Head of caudate nucleus (tissue), 42 donors: ENCODE measurements at regions not wholly inside any gene's neighbourhood (a gene's known extent, or its start where the extent isn't known, plus 50 kb on each side); places are given as distances from the start of the nearest gene placed in this dataset.
"Not testable (repeated sequence)": the region's sequence is repeated elsewhere in the genome, so short reads cannot be mapped to it uniquely, and the experiment has no call there.

ENCODE experiments used
- DNase-seq, 42 donors: peaks; one replicate each; pipeline versions ENCODE4 v3.0.0 to v3.0.0-alpha.2; 2020 to 2021; ENCODE audit warnings: mixed read lengths in 7 of 42
- intact Hi-C: fragments of 100-400 bp; cut with DNase I; formaldehyde crosslinking; loops from one replicate; pipeline ENCODE4 v1.15.0; 2022

DNA sequence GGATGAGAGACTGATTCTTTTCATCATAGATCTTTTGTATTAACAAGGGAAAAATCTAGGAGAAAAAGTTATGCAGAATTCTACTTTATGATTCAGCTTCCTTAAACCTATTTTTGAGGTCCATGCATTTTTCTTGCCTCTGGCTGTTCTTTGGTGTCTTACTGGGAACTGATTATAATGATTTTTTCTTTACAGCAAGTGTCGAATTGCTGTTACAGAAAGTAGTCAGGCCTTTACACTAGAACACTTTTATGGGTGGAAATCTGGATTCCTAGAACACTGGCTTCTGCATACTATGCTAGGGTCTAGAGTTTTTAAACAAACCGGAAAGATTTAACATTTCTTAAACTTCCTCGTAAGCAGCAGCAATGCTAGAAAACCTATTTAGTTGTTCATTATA lies 302.6 kb downstream of the NUP35 start:
- DNase-seq: no peak
- intact Hi-C loops: no loop called here

DNA sequence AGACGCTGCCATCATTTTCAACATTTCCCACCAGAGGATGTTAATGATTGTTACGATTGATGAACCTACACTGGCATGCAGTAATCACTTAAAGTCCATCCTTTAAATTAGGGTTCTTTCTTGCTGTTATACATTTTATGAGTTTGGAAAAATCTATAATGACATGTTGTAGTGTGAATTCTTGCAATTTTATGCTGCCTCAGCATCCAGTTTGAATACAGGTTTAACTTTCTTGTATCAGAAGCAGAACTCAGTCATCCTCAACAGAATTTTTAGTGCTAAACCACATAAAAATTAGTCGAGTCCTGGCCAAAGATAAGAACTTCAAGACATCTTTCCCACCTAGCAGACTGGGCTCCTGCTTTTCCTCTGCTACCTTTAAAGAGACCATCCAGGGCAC lies 303.3 kb downstream of the NUP35 start:
- DNase-seq: no peak
- intact Hi-C loops: no loop called here

DNA sequence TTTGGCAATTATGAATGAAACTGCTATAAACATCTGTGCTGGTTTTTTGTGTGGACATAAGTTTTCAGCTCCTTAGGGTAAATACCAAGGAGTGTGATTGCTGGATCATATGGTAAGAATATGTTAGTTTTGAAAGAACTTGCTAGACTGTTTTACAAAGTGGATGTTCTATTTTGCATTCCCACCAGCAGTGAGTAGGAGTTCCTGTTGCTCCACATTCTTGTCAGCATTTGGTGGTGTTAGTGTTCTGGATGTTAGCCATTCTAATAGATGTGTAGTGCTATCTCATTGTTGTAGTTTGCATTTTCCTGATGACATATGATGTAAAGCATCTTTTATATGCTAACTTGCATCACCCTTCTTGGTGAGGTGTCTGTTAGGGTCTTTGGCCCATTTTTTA lies 304.6 kb downstream of the NUP35 start:
- intact Hi-C loops: no loop called here
- DNase-seq: no peak

DNA sequence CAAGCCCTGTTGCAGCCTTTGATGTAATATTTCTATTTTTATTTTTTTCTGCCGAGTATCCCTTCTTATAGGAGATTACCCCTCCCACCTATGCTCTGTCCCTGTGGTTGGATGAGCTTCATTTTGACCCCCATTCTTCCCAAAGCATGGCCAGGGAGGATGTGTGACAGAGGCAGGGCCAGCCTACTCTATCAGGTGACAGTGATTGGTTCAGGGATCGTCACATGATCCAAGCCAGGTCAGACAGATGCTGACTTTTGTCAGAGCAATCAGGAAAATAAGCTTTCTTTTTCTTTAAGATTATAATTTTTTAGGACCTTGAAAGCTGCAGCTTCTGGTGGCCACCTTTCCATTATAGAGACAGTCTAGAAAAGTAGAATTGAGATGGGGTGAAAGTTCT lies 314.3 kb downstream of the NUP35 start:
- no peak for DNase-seq
- intact Hi-C loops: no loop called here

DNA sequence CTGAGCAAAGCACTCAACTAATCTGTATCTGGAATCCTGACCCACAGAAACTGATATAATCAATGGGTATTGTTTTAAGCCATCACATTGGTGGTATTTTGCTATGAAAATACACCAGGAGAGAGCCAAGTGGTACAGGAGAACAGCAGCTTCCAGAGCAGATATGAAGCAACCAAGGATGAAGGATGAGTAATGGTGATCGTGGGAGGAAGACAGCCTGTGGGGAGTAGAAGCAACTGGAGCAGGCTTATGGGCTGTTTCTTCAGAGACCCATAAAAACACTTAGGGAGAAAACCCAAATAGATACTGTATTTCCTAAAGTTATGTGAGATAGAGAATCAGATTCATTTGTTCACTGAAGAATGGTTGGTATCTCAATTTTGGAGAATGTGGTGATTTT lies 330.8 kb downstream of the NUP35 start:
- DNase-seq: no peak

DNA sequence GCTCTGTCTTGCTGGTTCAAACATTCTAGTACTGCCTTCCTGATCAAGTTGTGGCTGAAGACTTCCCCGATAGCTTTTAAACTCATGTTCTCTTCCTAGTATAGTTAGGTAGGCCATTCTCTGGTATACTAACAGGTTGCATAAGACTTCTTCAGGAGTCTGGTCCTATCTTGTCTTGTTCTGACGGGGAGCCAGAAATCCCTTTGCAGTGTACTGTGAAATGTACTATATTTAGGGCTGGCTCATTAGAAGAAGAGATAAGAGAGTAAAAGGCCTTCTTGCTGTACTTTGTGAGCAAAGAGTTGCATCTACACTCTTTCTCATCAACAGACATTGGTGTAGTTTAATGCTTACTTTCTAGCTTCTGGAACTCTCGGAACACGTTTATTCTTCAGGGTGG lies 331.9 kb downstream of the NUP35 start:
- no peak for DNase-seq

More for the DNA sequence above, 330.8 kb downstream of the NUP35 start:
- intact Hi-C loops: no loop called here

DNA sequence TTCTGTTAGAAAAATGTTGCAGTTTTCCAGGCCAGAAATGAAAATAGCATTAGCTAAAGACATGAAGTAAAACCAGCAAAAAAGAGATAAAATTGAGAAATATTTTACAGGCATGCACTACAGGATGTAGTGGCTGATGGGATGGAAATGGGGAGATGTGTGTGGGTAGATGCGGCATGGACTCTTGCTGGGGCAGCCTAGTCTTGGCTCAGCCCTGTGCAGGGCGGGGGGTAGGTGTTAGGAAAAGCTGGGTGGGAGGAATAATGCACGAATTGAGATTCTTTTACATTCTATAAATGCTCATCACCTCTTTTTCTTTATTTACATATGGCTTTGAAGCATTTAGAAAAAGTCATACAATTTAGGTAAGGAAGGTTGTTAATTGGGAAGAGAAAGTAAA lies 334.2 kb downstream of the NUP35 start:
- intact Hi-C loops: no loop called here
- DNase-seq: no peak

More for the DNA sequence above, 331.9 kb downstream of the NUP35 start:
- intact Hi-C loops: no loop called here

DNA sequence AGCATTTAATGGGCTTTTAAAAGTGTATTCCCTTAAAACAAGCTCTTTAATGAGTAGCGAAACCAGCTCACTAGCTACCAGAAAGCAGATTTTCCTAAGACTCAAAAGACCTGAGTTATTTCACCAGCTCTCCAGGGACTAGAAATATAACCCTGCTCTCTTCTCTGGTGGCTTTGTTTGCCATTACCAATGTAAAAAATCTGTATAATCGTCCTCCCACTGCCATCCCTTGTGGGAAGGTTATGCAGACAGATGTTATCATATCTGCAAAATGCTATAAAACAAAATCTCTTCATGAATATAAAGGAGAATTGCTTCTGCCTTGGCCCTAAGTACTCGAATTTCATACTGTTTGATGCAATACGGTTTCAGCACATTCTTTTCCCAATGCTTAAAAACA lies 335.2 kb downstream of the NUP35 start:
- intact Hi-C loops: no loop called here

DNA sequence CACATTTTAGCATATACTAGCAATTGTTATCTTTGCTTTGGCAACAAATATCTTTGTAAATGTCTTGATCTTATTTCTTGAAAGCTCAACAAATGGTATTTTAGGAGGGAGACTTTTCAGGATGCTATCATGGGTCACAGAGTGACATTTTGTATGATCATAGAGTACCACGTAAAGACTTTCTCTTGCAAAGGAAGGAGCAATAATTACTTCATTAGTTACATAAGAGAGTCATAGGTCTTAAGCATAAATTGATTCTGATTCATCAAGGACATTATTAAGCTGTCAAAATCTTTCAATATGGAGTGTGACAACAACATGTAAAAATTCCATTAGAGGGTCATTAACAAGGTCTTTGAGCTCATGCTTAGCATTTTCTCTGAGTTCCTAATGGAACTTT lies 339.6 kb downstream of the NUP35 start:
- no peak for DNase-seq
- intact Hi-C loops: no loop called here

More for the DNA sequence above, 335.2 kb downstream of the NUP35 start:
- DNase-seq: no peak

DNA sequence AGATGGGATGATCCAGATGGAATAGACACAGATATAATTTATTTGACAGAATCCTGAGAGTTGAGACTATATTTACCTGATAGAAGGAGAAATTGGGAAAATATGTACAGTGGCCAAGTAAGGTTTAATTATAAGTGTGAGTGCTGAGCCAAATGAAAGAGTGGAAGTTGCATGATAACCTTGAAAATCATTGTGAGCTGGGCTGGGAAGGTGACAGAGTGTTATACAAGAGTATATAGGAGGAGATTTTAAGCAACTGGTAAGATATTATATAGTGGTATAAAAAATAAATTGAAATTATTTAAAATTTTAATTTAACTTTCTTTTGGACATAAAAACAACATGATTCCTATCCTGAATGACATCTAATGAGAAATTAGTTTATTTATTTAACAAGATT lies 340.8 kb downstream of the NUP35 start:
- DNase-seq: no peak
- intact Hi-C loops: no loop called here

DNA sequence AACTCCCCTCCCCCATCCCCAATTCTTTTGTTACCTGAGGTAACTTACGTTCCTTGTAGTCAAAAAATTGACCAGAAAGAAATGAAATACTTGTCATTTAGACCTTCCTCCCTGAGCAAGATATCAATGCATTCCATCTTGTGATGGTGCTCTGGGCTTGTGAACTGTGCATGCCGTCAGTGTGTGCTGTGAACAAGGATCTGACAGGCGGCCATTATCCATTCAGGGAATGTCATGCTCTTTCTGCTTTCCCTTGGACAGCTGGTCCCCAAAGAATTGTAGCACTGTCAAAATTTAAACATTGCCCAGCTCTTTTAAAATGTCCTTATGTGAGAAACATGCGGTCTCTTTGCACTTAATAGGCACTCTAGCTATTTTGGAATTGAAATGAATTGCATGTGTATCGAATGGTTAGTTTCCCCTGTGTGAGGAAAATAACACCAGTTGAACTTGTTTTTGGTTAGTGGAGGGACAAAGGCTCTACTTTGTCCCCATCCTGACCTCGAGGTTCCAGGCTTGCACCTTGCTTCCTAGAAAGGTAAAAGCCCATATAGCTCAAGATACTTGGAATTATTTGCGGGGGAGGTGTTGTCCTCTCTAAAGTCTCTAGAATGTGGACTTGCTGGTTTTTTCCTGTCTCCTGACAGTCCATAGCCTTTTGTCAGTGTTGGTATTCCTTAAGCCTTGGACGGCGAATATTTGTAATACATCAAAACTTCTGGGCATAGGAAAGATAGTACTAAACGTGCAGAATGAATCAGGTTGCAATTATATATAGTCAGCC lies 350.9 kb downstream of the NUP35 start:
- intact Hi-C loops: no loop called here
- DNase-seq: peak in 1 of 42 donors; percentile 15

DNA sequence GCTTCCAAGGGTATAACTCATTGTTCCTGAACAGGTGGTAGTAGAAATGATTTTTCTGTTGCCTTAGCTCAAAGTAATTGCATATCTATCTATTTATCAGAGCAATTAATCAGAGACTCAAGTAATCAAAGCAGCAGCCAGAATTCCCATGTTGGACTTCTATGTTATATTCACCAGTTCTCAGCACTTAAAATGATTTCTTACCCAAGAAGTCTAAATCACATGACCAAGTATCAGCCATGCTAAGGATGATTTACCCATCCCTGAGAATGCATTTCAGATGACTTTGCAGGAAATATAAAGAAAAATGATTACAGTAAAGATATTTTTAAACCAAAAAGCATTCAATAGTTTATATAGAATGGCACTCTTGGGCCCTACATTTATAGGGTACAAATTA lies 352.2 kb downstream of the NUP35 start:
- no peak for DNase-seq

DNA sequence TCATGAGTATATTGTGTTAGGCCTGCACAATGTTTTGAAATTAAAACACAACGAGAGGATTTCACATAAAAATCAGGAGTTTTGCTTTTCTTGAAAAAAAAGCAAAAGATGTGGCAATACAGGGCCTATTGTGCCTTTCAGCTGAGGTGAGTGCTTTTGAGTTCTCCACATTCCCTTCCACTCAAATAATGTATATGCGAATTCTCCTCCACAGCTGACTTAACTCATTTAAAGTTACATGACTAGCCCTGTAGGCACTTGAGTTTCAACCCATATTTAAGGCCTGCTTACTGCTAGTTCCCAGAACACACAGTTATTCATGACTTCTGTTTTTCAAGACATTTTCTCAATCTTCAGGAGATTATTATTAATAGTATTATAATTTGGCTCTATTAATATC lies 353.1 kb downstream of the NUP35 start:
- intact Hi-C loops: no loop called here
- DNase-seq: no peak

More for the DNA sequence above, 352.2 kb downstream of the NUP35 start:
- intact Hi-C loops: no loop called here

DNA sequence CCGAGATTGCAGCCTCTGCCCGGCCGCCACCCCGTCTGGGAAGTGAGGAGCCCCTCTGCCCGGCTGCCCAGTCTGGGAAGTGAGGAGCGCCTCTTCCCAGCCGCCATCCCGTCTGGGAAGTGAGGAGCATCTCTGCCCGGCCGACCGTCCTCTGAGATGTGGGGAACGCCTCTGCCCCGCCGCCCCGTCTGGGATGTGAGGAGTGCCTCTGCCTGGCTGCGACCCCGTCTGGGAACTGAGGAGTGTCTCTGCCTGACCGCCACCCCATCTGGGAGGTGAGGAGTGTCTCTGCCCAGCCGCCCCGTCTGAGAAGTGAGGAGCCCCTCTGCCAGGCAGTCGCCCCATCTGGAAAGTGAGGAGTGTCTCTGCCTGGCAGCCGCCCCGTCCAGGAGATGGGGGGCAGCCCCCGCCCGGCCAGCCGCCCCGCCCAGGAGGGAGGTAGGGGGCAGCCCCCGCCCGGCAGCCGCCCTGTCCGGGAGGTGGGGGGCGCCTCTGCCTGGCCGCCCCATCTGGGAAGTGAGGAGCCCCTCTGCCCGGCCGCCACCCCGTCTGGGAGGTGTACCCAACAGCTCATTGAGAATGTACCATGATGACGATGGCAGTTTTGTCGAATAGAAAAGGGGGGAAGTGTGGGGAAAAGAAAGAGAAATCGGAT lies 354.8 kb downstream of the NUP35 start:
- not testable (repeated sequence) for DNase-seq

DNA sequence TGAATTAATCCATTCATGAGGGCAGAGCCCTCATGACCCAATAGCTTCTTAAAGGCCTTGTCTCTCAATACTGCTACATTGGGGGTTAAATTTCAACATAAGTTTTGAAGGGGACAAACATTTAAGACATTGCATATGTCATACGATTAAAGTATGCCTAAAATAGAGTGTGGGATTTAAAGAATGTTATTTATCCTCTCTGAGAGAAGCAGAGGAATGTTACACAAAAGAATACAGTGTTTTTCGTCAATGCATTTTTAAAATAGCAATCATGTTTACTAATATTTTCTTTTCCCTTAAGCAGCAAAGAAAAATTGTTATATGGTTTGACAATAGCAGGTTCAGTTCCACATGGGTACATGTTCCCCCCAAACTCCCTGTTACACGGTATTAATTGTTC lies 363.1 kb downstream of the NUP35 start:
- intact Hi-C loops: no loop called here
- no peak for DNase-seq

More for the DNA sequence above, 354.8 kb downstream of the NUP35 start:
- intact Hi-C loops: not testable (repeated sequence)

DNA sequence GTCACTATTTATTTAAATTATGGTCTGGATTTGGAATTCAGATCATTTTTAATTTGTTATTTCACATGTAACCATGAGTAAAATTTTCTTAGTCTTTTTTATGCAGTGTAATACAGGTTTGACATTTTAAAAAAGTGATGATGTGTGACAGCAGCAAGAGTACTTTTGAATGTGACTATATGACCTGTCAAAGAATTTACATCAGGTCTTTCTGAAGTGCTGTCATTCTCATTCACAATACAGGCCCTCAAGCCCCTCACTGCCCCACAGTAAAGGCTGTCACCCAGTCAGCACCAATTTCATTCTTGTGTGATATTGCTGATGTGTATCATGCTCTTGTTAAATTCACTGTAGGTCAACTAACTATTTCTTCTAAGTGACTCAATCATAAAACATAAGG lies 364.2 kb downstream of the NUP35 start:
- no peak for DNase-seq

DNA sequence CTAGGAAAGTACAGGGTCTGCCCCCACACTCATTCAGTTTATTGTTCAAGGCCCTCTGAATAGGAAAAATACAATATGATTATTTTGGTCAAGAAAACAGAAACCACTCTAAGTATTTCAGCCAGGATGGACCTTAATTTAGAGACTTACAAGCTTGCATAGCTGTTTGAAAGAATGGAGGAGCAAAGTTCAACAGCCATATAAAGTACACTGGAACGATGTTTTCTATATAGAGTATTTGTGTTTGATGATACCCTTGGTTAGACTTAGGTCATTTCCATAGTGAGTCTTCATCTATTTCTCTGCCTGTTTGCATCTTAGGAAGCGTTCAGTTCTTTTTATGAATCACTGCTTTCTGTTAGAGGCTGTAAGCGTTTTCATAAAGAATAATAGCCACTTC lies 366.2 kb downstream of the NUP35 start:
- intact Hi-C loops: no loop called here
- DNase-seq: no peak

More for the DNA sequence above, 364.2 kb downstream of the NUP35 start:
- intact Hi-C loops: no loop called here

DNA sequence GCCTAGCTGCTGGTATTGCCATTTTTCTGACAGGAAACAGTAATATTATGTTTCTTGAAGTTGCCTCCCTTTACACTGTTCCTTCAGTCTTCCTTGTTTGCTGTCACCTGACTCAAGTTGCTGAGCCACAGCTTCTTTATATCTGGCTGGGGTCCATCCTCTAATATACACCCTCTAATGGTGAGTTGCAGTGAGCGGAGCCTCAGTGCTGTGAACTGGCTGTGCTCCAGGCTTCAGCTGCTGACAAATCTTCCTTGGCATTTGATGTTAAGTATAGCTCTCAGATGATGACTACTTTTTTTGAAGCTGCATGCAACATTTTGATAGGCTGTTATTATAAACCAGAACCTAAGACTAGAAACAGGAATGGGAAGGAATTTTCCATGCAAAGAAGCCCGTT lies 366.7 kb downstream of the NUP35 start:
- intact Hi-C loops: no loop called here
- peak in 41 of 42 donors; percentile 7 to 84 (median 49) for DNase-seq

DNA sequence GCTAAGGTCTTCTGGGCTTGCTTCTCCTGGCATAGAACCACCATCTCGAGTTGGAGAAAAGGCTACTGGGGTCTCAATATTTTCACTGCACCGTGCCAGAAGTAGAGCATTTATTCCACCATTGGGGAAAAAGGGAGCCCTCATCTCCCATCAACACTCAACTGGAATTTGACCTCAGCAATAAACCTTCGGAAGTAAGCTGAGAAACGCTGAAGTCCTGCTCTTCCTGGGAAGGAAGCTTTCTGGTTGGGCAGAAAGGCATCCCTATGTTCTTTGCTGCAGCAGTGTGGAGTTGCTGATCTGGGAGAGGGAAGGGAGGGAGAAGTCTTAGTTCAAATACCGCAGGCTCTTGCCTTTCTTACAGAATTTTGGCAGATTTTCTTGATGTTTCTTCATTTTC lies 368.8 kb downstream of the NUP35 start:
- no peak for DNase-seq
- intact Hi-C loops: no loop called here

DNA sequence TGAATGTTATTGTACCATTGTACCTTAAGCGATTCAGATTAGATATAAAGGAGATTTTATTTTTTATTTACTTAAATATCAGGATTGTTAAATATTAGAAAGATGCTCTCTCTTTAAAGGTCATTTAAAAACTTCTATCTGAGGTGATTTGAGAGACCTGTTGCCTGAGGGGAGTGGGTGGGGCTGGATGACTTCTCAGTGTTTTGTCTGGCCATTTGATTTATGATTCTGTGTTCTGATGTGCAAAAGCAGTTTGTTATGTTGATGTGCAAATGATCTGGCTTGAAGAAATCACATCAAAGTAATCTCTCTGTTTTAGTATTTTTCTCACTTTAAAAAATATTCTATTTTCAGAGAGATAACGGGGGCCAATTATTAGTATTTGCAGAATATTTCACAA lies 370.8 kb downstream of the NUP35 start:
- DNase-seq: no peak
- intact Hi-C loops: no loop called here
